ENCODE measurements at regions not wholly inside any gene's neighbourhood (a gene's known extent, or its start where the extent isn't known, plus 50 kb on each side); places are given as distances from the start of the nearest gene placed in this dataset.
A peak's percentile ranks its signal among the peaks of the same experiment; 100 is the strongest.

- TF ChIP-seq, protein P1, sequence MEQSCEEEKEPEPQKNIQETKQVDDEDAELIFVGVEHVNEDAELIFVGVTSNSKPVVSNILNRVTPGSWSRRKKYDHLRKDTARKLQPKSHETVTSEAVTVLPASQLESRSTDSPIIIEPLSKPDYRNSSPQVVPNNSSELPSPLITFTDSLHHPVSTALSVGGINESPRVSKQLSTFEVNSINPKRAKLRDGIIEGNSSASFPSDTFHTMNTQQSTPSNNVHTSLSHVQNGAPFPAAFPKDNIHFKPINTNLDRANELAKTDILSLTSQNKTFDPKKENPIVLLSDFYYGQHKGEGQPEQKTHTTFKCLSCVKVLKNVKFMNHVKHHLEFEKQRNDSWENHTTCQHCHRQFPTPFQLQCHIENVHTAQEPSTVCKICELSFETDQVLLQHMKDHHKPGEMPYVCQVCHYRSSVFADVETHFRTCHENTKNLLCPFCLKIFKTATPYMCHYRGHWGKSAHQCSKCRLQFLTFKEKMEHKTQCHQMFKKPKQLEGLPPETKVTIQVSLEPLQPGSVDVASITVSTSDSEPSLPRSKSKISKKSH (CRISPR knock-in tag; IDR thresholded peaks at IDR 0.05) = peak; percentile 76; the same call in 1 of the 2 replicates
- TF ChIP-seq TRIM24 (IDR thresholded peaks at IDR 0.05) (peak in 1 of 2 experiments; percentile 57; a peak in 2 of 4 replicates), ARID3A (IDR thresholded peaks at IDR 0.05; ENCODE audit: borderline replicate concordance, low read depth, low read length) (no peak), ZNF280A (IDR thresholded peaks at IDR 0.05; ENCODE audit: low read depth, partially characterized antibody) (no peak), CREM (IDR thresholded peaks at IDR 0.05; ENCODE audit: low read depth) (no peak), ZNF449 (CRISPR knock-in tag; IDR thresholded peaks at IDR 0.05) (no peak), NUFIP1 (IDR thresholded peaks at IDR 0.05; ENCODE audit: partially characterized antibody) (no peak), CBX3 (IDR thresholded peaks at IDR 0.05; ENCODE audit: borderline replicate concordance in 1 of 2, low read length in 2 of 2) (peak in 1 of 2 experiments; percentile 91; a peak in 2 of 3 replicates), NFE2L1 (tag; IDR thresholded peaks at IDR 0.05; ENCODE audit: borderline replicate concordance, low read depth) (no peak), ZNF217 (CRISPR knock-in tag; IDR thresholded peaks at IDR 0.05) (no peak), TRIM28 (IDR thresholded peaks at IDR 0.05) (peak; percentile 60; the same call in 1 of the 2 replicates), HDGF (IDR thresholded peaks at IDR 0.05) (no peak), LCOR (CRISPR knock-in tag; IDR thresholded peaks at IDR 0.05) (no peak)
- TF ChIP-seq, protein P2, sequence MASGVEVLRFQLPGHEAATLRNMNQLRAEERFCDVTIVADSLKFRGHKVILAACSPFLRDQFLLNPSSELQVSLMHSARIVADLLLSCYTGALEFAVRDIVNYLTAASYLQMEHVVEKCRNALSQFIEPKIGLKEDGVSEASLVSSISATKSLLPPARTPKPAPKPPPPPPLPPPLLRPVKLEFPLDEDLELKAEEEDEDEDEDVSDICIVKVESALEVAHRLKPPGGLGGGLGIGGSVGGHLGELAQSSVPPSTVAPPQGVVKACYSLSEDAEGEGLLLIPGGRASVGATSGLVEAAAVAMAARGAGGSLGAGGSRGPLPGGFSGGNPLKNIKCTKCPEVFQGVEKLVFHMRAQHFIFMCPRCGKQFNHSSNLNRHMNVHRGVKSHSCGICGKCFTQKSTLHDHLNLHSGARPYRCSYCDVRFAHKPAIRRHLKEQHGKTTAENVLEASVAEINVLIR (CRISPR knock-in tag; IDR thresholded peaks at IDR 0.05) = no peak
- TF ChIP-seq, protein P3, sequence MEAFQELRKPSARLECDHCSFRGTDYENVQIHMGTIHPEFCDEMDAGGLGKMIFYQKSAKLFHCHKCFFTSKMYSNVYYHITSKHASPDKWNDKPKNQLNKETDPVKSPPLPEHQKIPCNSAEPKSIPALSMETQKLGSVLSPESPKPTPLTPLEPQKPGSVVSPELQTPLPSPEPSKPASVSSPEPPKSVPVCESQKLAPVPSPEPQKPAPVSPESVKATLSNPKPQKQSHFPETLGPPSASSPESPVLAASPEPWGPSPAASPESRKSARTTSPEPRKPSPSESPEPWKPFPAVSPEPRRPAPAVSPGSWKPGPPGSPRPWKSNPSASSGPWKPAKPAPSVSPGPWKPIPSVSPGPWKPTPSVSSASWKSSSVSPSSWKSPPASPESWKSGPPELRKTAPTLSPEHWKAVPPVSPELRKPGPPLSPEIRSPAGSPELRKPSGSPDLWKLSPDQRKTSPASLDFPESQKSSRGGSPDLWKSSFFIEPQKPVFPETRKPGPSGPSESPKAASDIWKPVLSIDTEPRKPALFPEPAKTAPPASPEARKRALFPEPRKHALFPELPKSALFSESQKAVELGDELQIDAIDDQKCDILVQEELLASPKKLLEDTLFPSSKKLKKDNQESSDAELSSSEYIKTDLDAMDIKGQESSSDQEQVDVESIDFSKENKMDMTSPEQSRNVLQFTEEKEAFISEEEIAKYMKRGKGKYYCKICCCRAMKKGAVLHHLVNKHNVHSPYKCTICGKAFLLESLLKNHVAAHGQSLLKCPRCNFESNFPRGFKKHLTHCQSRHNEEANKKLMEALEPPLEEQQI (IDR thresholded peaks at IDR 0.05) = peak; percentile 51; the same call in 1 of the 2 replicates
These were observed 108.9 kb upstream of the RESF1 start (continued) for GRCh38 chr12:31850268-31850667.

Data from K562 (cell line).